NCI-H146 (cell line): ENCODE measurements at regions not wholly inside any gene's neighbourhood (a gene's known extent, or its start where the extent isn't known, plus 50 kb on each side); places are given as distances from the start of the nearest gene placed in this dataset.
A peak's percentile ranks its signal among the peaks of the same experiment; 100 is the strongest.

Experiments
- DNase-seq: peaks from one replicate; lab custom pipeline; 2025; lab: John Stamatoyannopoulos, UW

DNA sequence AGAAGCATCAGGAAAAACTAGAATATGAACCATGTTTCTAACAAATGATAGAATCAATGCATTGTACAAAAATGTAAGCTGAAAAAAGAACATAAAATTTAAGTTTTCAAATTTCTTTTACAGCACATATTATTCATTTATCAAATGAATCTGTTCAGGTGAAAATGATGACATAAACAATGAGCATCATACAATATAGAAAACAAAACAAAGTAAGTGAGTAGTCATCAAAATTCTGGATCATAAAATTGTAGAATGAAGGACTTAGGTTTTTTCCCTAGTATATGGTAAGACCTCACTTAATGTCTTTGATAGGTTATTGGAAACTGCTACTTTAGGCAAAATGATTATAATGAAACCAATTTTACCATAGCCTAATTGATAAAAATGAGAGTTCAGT is 427.0 kb upstream of the KCNH7 start:
- no peak for DNase-seq

- no peak for DNase-seq
Observed at GRCh38 chr2:163264341-163264740, 425.8 kb upstream of the KCNH7 start.

DNA sequence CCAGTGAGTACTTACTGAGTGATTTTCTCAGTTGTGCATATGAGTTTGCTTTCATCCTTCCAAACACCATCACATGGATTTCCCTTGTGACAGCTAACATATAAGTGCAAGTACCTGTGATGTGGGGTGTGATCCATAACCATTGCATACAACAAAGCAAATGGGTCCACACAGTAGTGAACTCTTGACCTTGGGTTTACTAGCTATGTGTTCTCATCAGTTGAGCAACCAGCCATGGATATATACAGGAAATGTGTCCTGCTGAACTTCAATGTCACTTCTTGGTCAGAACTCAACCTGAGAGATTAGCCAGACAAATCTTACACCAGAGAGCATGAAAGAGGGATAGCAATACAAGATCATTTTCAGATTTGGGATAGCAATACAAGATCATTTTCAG is 420.9 kb upstream of the KCNH7 start:
- no peak for DNase-seq

DNA sequence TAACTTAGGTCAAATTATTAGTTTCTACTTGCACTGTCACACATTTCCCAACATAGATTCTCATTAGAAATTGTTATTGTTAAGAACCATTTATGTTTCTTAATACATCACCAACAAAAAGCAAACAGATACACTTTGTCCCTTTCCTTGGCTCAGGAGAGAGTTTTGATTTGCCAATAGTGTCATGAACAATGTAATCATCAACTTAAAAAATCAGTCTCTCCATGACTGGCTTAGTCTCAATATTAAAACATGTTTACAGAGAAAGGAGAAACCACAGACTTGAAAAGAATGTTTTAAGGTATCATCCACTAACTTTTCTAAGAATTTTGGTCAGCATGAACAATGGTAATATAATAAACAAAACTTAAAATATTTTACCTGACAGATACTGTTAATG is 416.5 kb upstream of the KCNH7 start:
- DNase-seq: no peak

DNA sequence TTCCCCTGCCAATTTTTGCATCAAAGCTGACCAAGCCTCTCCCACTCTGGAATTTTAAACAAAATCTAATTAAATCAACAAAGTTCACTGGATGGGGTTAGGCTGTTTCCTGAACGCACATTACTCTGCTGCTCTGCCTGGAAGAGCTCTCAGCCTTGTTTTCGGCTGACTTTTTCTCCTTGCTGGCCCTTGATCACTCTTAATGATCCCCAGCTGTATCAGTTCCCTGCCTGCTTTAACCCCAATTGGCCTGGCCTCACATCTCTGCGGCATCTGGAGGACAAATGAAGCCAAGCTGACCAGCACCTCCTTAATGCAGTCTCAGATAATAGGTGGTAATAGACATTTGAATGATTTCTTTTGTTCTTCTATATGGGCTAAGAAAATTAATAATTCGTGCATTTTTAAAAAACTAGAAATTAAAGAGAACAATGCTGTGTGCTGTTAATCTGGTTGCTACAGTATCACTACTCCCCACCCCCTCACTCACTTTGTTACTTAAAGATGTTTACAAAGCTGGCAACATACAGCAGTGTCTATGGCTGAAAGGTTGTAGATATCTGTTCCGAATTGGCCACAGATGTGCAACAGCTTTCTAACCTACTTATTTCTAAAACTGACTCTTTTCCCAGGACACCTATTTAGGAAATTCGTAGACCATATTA is 415.2 kb upstream of the KCNH7 start:
- DNase-seq: no peak

GRCh38 chr2:163252199-163252598 is 413.6 kb upstream of the KCNH7 start:
- DNase-seq: no peak

- no peak for DNase-seq
Observed at GRCh38 chr2:163248376-163249253, 410.0 kb upstream of the KCNH7 start.

DNA sequence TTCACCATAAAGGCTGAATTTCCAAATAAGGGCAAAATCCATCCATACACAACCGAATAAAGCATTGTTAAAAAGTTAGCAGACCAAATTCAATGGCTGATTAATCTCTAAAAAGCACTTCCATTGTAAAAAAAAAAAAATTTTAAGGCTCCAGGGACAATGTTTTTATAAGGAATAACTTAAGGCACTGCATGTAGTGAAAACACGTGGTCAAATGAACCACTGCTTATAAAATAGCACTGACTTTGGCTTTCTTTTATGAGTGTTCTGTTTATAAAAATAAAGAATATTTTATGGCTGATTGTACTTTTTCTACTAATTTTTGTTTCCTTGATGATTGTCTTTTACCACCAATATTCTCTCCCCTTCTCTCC is 409.3 kb upstream of the KCNH7 start:
- DNase-seq: no peak

GRCh38 chr2:163247156-163247846 is 408.7 kb upstream of the KCNH7 start:
- no peak for DNase-seq

GRCh38 chr2:163246135-163246534 is 407.6 kb upstream of the KCNH7 start:
- no peak for DNase-seq

GRCh38 chr2:163236553-163236952 is 398.0 kb upstream of the KCNH7 start:
- DNase-seq: no peak

DNA sequence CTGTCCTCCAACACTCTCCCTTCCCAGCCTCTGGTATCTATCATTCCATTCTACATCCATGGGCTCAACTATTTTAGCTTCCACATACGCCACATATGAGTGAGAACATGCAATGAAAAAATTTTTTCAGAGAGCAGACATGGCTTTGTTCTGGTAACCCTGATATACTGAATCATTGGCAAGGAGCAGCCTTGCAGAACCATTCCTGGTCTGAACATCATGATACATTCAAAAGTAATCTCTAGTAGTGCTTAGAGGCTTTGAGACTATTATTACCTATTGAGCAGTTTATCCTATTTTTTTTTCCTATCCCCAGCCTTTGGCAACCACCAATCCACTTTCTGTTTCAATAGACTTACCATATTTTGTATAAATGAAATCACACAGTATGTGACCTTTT is 393.1 kb upstream of the KCNH7 start:
- no peak for DNase-seq

GRCh38 chr2:163213661-163214081 is 375.1 kb upstream of the KCNH7 start:
- no peak for DNase-seq

DNA sequence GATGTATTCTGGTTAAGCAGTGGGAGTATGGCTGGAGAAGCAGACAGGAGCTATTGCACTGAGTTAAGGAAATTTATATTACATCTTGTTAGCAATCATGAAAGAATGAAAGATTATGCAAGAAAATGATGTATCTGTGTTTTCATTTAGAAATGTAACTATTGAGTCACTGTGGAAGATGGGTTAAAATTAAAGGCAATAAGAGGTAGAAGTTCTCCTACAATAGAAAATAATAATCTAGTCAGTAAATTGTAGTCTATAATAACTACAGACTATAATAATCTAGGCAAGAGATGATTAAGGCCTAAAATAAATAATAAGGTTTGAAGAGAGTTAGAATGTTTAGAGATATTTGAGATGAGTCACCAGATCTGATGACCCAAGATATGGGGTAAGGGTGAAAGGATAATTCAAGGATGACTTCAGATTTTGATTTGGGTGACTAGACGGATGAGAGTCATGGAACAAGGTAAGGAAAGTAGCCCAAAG is 371.9 kb upstream of the KCNH7 start:
- DNase-seq: no peak

GRCh38 chr2:163207693-163208370 is 369.3 kb upstream of the KCNH7 start:
- DNase-seq: no peak

DNA sequence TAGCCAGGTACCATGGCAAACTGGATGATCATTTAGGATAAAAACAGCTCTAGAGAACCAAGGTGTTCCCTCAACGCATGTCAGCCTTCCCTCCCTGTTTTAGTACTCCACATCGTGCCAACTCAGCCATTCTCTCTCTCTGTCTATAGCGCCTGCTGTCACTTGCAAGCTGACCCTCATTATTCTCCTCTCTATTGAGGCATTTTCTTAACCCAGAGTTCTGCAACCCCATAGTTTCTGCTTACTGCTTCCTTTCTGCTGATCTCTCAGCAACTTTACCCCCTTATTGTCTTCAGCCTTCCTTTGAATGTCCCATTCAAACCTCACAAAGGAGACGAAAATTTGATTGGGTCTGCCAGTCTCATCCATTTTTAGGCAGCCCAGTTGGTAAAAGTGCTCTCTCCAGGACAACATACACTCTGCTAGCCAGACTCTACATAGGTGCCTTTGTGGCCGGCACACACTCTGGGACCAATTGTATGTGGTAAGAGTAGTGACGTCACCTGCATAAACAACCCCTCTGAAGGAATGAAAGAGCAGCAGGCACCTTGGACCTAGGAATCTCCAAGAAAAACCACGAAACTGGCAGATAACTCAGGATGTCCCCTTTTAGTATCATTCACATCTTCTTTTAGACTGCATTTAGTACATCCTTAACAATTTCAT is 367.2 kb upstream of the KCNH7 start:
- no peak for DNase-seq

- no peak for DNase-seq
Observed at GRCh38 chr2:163200741-163201140, 362.2 kb upstream of the KCNH7 start.

GRCh38 chr2:163198972-163199371 is 360.4 kb upstream of the KCNH7 start:
- no peak for DNase-seq

DNA sequence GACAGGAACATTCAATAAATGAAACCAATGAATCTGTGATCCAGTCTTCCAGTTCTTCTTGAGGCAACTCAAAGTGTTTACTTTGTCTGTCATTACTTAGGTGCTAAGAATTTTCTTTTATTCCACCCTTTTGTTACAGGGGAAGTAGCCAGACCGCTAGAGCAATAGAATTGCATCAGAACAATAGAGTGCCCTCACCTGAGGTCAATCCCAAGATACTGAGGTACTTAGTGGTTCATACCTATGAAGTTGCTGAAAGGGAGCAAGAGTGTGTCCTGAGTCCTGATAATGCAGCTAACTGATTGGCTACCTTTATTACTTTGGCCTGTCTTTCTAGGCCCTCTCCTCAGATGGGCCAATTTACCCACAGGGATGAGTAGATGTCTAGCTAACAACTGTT is 359.4 kb upstream of the KCNH7 start:
- DNase-seq: no peak

DNA sequence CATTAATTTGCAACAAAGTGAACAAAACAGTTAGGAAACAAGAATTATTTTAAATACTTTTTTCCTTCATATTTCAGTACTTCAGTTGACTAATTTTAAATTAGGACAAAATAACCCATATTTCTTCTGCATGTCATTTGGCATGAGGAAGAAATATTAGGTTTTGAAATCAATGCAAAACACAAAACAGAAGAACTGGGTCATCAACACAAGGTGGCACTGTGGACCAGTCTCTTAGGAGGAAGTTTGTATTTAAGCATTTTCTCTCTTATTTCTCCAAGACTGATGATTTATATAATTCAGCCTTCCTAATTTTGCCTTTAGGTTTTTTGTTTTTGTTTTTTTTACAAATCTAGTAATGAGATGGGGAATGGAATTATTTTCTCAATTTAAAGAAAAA is 352.8 kb upstream of the KCNH7 start:
- DNase-seq: peak; percentile 6

- no peak for DNase-seq
Observed at GRCh38 chr2:163187995-163188655, 349.6 kb upstream of the KCNH7 start.
